GM18951 (cell line): ENCODE measurements at regions not wholly inside any gene's neighbourhood (a gene's known extent, or its start where the extent isn't known, plus 50 kb on each side); places are given as distances from the start of the nearest gene placed in this dataset.
"Not testable (repeated sequence)": the region's sequence is repeated elsewhere in the genome, so short reads cannot be mapped to it uniquely, and the experiment has no call there.

Source experiments
- POLR2A ChIP-seq: IDR thresholded peaks from 4 replicates; pipeline ENCODE4 v1.6.1; 2011; ENCODE audit warnings: mild to moderate bottlenecking; ENCODE audit not compliant: insufficient read length, insufficient read depth; ENCODE audit errors: extremely low read depth
- in situ Hi-C: fragments of 300-500 bp; cut with MboI; formaldehyde crosslinking; loops from one replicate; pipeline ENCODE4 v1.12.0; 2022; ENCODE audit warnings: low sequenced_read_pairs, mixed read lengths, inconsistent platforms; ENCODE audit not compliant: unreplicated experiment

DNA sequence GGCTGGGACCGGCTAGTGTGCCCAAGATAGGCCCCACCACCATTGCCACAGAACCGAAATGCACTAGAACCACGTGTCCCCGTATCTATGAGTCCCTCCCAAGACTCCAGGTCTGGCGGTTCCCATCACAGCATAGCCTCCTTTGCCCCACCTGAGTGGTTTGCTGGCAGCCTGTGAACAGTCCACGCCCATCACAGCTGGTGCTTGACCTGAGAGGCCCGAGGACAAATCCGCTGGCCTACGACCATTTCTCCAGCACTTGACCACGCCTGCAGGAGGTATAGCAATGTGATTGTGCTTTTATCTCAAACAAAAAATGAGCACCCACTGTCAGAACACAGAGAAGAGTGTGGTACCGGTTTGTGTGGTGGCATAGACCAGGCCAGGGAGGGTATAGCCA, 736.7 kb upstream of the GBE1 start:
- no peak for TF ChIP-seq POLR2A
- in situ Hi-C loops = no loop called here

DNA sequence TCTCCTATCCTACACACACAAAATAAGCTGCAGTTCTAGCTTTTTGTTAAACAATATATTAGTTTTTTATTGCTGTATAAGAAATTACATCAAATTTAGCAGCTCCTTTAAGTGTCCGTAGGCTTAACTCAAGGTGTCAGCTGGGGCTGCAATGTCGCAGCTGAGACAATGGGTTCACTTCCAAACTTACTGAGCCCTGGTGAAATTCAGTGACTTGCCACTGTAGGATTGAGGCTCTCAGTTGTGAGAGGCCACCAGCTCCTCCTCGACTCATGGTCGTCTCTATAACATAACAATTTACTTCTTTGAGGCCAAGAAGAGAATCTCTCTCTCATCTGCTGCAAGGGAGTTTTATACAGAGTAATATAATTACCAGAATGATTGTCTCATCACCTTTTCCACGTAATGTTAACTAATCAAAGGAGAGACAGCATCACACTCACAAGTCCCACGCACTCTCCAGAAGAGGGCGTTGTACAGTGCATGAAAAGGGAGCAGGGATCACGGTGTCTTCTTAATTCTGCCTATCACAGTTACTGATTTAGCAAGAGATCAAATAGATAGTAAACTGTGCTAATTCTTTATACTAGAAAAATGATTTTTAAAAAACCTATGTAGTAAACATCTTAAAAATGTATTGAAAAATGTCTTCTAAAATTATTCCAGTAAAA, 735.6 kb upstream of the GBE1 start:
- no peak for TF ChIP-seq POLR2A

DNA sequence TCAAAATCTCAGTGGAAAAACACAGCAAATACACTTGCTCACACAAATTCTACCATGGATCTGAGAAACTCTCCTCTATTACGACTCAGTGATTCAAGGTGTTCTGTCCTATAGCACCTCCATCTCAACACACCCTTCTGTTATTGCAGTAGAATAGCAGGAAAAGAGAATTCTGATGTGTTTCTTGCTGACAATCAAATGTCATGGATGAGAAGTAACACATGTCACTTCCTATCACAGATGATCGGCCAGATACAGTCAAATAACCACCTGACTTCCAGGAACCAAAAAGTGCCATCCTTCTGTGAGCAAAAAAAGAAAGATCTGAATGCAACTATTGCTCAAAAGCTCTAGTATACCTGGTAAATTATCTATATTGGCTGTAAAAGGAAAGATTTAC, 734.2 kb upstream of the GBE1 start:
- TF ChIP-seq POLR2A = no peak
- in situ Hi-C loops = no loop called here

More for the DNA sequence above, 735.6 kb upstream of the GBE1 start:
- in situ Hi-C loops = no loop called here

DNA sequence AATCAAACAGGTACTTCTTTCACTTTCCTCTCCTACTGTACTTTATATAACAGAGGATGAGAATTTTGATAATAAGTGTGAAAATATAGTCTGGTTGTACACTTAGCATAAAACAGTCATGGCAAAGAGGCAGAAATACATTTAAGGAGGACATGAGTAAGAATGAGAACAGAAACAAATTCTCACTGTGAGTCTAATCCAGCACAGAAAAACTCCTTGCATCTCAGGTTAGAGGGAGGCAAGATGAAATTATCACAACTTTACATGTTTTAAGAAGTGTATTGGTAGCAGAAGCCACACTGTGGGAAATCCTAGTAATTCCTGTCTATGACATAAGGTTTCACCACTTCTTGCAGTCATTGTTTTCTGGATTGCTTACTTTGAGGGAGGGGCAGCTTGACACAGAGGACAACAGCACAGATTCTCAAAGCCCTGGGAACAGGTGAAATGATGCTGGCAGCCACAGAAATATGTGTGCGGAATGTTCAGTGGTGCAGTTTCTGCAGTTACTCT, 733.6 kb upstream of the GBE1 start:
- no peak for TF ChIP-seq POLR2A
- in situ Hi-C loops = no loop called here

DNA sequence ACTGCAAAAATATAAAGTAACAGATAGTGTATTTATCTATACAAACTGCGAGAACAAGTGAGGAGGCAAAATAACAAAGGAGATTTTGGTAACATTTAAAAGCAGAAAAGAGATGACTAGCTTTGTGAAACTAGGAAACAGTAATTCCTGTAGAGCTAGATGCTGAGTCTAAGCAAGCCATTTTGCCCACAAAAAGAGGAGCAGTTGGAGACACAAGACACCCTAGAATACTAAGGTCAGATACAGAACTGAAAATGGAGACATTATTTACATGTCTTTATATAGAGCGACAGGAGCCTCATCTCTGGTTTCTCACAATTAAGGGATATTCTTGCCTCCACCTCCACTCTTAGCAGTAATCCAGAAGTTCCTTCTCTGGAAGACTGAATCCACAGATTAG, 732.4 kb upstream of the GBE1 start:
- in situ Hi-C loops = no loop called here
- TF ChIP-seq POLR2A = no peak

DNA sequence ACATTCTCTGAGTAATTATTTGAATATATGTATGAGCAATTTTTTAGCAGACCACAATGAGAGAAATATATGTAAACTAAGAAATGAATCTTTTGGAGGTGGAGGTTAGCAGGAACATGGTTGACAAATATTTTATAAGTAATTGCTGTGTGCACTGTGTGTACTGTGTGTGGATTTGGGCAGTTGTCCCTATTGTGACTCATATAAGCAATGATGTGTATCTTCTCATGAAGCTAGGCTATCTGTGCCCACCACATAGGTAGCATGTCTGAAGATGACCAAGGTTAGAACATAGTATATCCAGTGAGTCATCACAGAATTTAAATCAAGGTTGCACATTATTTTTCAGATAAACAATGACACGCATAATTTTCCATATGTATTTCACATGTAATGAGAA, 713.9 kb upstream of the GBE1 start:
- in situ Hi-C loops = no loop called here
- TF ChIP-seq POLR2A = no peak

DNA sequence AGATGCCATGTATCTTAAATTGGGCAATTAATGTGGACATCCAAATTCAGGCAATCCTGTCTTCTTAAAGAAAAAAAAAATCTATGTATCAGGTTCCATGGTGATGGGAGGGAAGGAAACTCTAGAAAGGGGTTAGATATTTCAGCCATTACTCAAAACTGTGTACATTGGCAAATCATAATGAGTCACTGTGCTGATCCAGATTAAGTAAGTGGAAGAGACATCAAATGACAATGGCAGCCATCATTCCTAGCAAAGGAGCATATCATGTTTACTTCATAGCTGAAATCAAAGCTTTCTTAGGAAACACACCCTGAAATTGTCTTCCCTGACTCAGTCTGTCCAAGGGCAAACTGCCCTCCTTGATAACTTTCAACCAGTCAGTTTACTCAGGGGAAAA, 713.3 kb upstream of the GBE1 start:
- no peak for TF ChIP-seq POLR2A
- in situ Hi-C loops = no loop called here

DNA sequence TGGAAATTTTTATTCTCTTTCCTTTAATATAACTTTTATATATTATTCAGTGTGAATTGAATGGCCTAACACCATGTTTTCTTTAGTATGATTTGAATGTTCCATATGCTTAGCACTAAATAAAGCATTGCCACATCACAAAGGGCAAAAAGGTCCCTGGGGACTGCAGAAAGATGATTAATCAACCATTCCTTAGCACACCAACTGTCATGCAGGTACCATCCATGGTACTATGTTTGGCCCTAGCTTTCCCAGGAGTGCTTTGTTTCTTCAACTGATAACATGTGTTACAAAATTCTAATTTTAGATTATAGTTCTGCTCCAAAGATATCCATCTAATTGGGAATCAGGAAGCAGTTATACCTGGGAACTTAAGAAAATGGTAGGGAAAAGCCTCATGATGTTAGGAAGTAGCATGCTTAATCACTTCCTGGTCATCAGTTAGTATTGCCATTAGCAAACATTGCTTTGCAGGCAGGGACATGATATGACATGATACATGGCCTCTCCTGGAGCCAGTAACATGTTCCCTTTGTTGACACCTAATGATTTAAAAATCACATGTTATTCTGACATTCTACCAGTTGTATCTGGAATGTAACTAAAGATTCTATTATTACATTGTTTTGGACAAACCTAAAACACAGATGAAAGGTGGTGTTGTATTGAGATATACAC, 712.6 kb upstream of the GBE1 start:
- no peak for TF ChIP-seq POLR2A
- in situ Hi-C loops = no loop called here

DNA sequence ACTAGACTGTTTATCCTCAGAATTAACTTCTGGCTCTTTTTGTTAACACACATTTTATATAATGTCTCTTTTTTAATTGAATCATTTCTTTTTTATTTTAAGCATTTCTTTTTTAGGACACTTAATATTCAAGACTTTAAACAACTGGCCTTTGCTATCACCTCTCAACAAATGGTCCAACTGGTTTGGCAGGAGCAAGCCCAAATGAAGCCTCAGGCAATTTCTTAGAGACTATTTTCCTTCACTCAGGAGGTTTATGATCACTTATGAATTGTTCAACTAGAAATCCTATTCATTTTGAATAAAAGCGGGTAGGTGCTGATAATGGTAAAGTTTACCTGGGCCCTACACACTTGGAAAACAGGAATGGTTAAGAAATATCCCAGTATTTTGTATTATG, 705.6 kb upstream of the GBE1 start:
- in situ Hi-C loops = no loop called here

DNA sequence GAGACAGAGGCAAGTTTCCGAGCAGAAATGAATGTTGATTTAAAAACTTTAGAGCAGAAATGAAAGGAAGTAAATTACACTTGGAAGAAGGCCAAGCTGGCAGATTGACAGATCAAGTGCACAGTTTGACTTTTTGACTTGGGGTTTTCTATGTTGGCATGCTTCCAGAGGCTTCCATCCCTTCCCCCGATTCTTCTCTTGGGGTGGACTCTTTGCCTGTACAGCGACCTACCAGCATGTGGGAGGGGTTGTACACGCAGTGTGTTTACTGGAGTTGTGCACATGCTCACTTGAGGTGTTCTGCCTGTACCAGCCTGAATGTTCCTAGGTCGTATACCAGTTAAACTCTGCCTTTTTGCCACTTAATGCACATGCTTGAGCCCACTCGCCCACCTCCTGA, 701.5 kb upstream of the GBE1 start:
- in situ Hi-C loops = no loop called here
- no peak for TF ChIP-seq POLR2A

More for the DNA sequence above, 705.6 kb upstream of the GBE1 start:
- TF ChIP-seq POLR2A = no peak

DNA sequence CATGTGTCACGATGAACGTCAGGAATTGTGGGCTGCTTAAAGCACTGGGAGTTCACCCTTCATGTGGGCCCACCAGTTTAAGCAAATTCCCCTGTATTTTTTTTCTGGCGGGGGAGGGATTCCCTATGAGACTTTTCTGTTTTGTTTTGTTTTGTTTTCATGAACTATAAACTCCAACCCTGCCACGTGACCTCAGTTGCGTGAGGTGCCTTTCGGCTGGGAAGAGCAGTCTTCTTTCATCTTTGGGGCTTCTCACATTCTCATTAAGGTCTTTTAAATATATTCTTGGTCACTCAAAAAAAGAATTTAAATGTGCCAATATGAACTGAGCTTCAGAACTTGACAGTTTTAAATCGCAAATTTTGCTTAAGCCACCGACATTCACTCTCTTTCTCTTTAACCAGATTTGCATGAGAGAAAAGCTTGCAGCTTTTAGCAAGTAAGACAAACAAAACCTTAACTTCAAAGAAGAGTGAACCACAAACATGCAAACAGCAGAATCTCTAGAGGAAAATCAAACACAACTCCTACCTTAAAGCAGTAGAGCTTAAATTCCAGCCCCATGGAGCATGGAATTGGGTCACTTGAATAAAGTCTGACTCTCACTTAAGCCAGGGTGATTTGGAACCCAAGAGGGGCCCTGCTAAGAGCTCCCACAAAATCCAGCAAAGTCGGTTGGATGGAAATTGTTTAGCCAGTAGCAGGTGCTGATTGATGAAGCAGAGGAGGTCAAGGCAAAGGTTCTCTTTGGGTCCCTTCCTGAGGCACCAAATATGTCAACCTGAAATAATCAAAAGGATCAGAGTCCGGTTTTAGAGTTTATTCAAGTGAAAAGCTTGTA, 699.8 kb upstream of the GBE1 start:
- in situ Hi-C loops = no loop called here
- no peak for TF ChIP-seq POLR2A

DNA sequence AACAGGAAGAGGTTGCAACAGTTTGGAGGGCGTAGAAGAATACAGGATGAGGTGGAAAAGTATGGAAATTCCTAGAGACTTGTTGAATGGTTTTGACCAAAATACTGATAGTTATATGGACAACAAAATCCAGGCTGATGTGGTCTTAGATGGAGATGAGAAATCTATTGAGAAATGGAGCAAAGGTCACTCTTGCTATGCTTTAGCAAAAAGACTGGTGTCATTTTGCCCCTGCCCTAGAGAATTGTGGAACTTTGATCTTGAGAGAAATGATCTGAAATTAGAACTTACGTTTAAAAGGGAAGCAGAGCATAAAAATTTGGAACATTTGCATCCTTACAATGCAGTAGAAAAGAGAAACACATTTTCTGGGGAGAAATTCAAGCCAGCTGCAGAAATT, 686.9 kb upstream of the GBE1 start:
- in situ Hi-C loops = no loop called here
- no peak for TF ChIP-seq POLR2A

DNA sequence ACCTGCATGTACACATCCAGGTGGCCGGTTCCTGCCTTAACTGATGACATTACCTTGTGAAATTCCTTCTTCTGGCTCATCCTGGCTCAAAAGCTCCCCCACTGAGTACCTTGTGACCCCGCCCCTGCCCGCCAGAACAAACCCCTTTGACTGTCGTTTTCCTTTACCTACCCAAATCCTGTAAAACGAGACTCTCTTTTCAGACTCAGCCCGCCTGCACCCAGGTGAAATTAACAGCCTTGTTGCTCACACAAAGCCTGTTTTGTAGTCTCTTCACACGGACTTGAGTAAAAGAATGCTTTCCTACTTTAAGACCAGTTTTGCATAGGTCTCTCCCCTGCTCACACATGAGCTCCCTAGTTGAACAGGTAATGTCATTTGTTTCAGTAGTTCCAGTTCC, 667.4 kb upstream of the GBE1 start:
- in situ Hi-C loops = not testable (repeated sequence)

DNA sequence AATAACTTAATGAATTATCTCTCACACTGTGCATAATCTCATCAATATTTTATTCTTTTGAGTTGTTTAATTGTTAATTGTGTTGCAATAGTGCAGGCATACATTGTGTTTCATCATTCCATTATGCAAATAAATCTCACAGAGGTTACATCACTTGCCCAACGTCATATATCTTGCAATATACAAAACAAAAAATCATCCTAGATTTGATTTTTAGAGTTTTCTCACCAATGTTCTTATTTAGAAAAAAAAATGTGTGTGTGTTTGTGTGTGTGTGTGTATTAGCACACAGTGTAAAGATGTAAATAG, 662.5 kb upstream of the GBE1 start:
- in situ Hi-C loops = no loop called here
- no peak for TF ChIP-seq POLR2A
